Gastroesophageal sphincter (tissue), 4 donors: ENCODE measurements at regions not wholly inside any gene's neighbourhood (a gene's known extent, or its start where the extent isn't known, plus 50 kb on each side); places are given as distances from the start of the nearest gene placed in this dataset.

Experiments
- ATAC-seq: fragments of 150-250 bp; one replicate; pipeline ENCODE4 v1.9.1; 2016; ENCODE audit warnings: mild to moderate bottlenecking, moderate library complexity
- H3K27ac ChIP-seq, 4 donors: fragments of 200-600 bp; sonication (generic) in 3 of 4; 1 replicate in 3 of 4; 2 replicates in 1 of 4; pipeline ENCODE4 v1.5.1; 2016 to 2019
- H3K27me3 ChIP-seq: fragments of 200-600 bp; sonication (generic); one replicate; pipeline ENCODE4 v1.5.1; 2019
- H3K36me3 ChIP-seq, 2 donors: fragments of 200-600 bp; sonication (generic); one replicate each; pipeline ENCODE4 v1.5.1; 2019; ENCODE audit warnings: control low read depth in 1 of 2
- H3K4me1 ChIP-seq, 3 donors: fragments of 200-600 bp; sonication (generic); 1 replicate in 2 of 3; 2 replicates in 1 of 3; pipeline ENCODE4 v1.5.1; 2016 to 2019; ENCODE audit warnings: control low read depth in 2 of 3
- H3K4me3 ChIP-seq, 2 donors: fragments of 200-600 bp; sonication (generic); one replicate each; pipeline ENCODE4 v1.5.1; 2019; ENCODE audit warnings: mild to moderate bottlenecking in 1 of 2, moderate library complexity in 1 of 2
- H3K9me3 ChIP-seq, 3 donors: fragments of 200-600 bp; sonication (generic); one replicate each; pipeline ENCODE4 v1.5.1; 2017 to 2019; ENCODE audit warnings: control low read depth in 2 of 3
- CTCF ChIP-seq, 4 experiments: fragments of 200-600 bp in 2 of 4; fragments of 450-650 bp in 2 of 4; sonication (generic) in 1 of 4; IDR thresholded peaks; one replicate each; pipeline ENCODE4 v1.5.1; 2017 to 2019; ENCODE audit warnings: antibody characterized with exemption in 4 of 4, mild to moderate bottlenecking in 2 of 4, moderate library complexity in 2 of 4
- EP300 ChIP-seq: sonication (generic); formaldehyde crosslinking; IDR thresholded peaks from one replicate; pipeline ENCODE4 v1.6.1; 2017; ENCODE audit warnings: antibody characterized with exemption, mild to moderate bottlenecking
- POLR2A ChIP-seq, 2 donors: fragments of 450-650 bp; IDR thresholded peaks; one replicate each; pipeline ENCODE4 v1.6.1; 2017; ENCODE audit warnings: antibody characterized with exemption in 2 of 2, mild to moderate bottlenecking in 2 of 2, moderate library complexity in 1 of 2
- POLR2AphosphoS5 ChIP-seq: sonication (generic); formaldehyde crosslinking; IDR thresholded peaks from one replicate; pipeline ENCODE4 v1.6.1; 2017; ENCODE audit warnings: antibody characterized with exemption
- WGBS, 2 donors: methylation state at CpG; one replicate each; pipeline ENCODE4 v1.1.5; 2018; ENCODE audit warnings: low coverage in 1 of 2; 5-methylcytosine and 5-hydroxymethylcytosine counted together

- 54 to 68% methylated on average over 2 to 3 of the region's 3 CpGs for WGBS, 2 donors
- no peak for ATAC-seq
- peaks cover 24 to 56% (median 34%) of the 10 kb centered on the region in 3 donors for H3K4me1 ChIP-seq
- no peaks in the 10 kb centered on the region for H3K27me3 ChIP-seq
- no peaks in the 10 kb centered on the region for H3K36me3 ChIP-seq
- no peaks in the 10 kb centered on the region for H3K9me3 ChIP-seq
- no peak overlapping the region for H3K4me3 ChIP-seq
- peak overlapping the region in 3 of 4 donors; percentile 13 to 80 (median 71) for H3K27ac ChIP-seq
- TF ChIP-seq EP300 (no peak), CTCF (IDR thresholded peaks at IDR 0.05) (no peak), POLR2A (IDR thresholded peaks at IDR 0.05) (no peak), POLR2AphosphoS5 (no peak)
Measured at GRCh38 chr5:125413496-125414274, 667.2 kb upstream of the ZNF608 start.

GRCh38 chr5:125415126-125415525 lies 668.7 kb upstream of the ZNF608 start:
- Histone ChIP-seq H3K27me3 (no peaks in the 10 kb centered on the region), H3K9me3 (no peaks in the 10 kb centered on the region), H3K4me3 (no peak overlapping the region), H3K4me1 (peaks cover 21 to 42% (median 22%) of the 10 kb centered on the region in 3 donors), H3K36me3 (no peaks in the 10 kb centered on the region), H3K27ac (no peak overlapping the region)
- no peak for TF ChIP-seq POLR2A (IDR thresholded peaks at IDR 0.05)
- TF ChIP-seq POLR2AphosphoS5, result no peak
- no peak for TF ChIP-seq EP300
- TF ChIP-seq CTCF (IDR thresholded peaks at IDR 0.05), result no peak
- ATAC-seq, result no peak
- WGBS, 2 donors, result 96 to 100% methylated on average over 2 to 5 of the region's 6 CpGs

GRCh38 chr5:125416055-125416454 lies 669.6 kb upstream of the ZNF608 start:
- no peaks in the 10 kb centered on the region for H3K27me3 ChIP-seq
- H3K9me3 ChIP-seq, result no peaks in the 10 kb centered on the region
- no peak for ATAC-seq
- peaks cover 13 to 32% (median 16%) of the 10 kb centered on the region in 3 donors for H3K4me1 ChIP-seq
- no peak overlapping the region for H3K4me3 ChIP-seq
- no peak for TF ChIP-seq CTCF (IDR thresholded peaks at IDR 0.05)
- no peak for TF ChIP-seq EP300
- no peak for TF ChIP-seq POLR2AphosphoS5
- no peak for TF ChIP-seq POLR2A (IDR thresholded peaks at IDR 0.05)
- no peaks in the 10 kb centered on the region for H3K36me3 ChIP-seq
- no peak overlapping the region for H3K27ac ChIP-seq
- WGBS, 2 donors, result 76 to 77% methylated on average over 2 of the region's 2 CpGs

- TF ChIP-seq POLR2A (IDR thresholded peaks at IDR 0.05) (no peak), EP300 (no peak), POLR2AphosphoS5 (no peak), CTCF (IDR thresholded peaks at IDR 0.05) (no peak)
- 83 to 100% methylated on average over 2 of the region's 2 CpGs for WGBS, 2 donors
- no peak overlapping the region for H3K27ac ChIP-seq
Measured at GRCh38 chr5:125421006-125421405, 674.6 kb upstream of the ZNF608 start.

GRCh38 chr5:125422342-125422741 lies 675.9 kb upstream of the ZNF608 start:
- Histone ChIP-seq H3K27ac (no peak overlapping the region), H3K4me1 (no peaks in the 10 kb centered on the region), H3K36me3 (no peaks in the 10 kb centered on the region), H3K9me3 (no peaks in the 10 kb centered on the region), H3K4me3 (no peak overlapping the region), H3K27me3 (no peaks in the 10 kb centered on the region)
- ATAC-seq, result no peak
- TF ChIP-seq POLR2AphosphoS5 (no peak), EP300 (no peak), CTCF (IDR thresholded peaks at IDR 0.05) (no peak), POLR2A (IDR thresholded peaks at IDR 0.05) (no peak)
- 70% methylated on average over 2 of the region's 5 CpGs; no CpG with 5 or more reads in 1 of the 2 donors for WGBS, 2 donors

More at GRCh38 chr5:125421006-125421405, 674.6 kb upstream of the ZNF608 start:
- ATAC-seq, result no peak
- Histone ChIP-seq H3K36me3 (no peaks in the 10 kb centered on the region), H3K27me3 (no peaks in the 10 kb centered on the region), H3K9me3 (no peaks in the 10 kb centered on the region), H3K4me3 (no peak overlapping the region), H3K4me1 (no peaks in the 10 kb centered on the region)
